ENCODE measurements at regions not wholly inside any gene's neighbourhood (a gene's known extent, or its start where the extent isn't known, plus 50 kb on each side); places are given as distances from the start of the nearest gene placed in this dataset.

GRCh38 chr14:51504669-51505068 lies 147.0 kb upstream of the FRMD6 start:
- H3K27ac ChIP-seq (replicated peaks in 1 of 4) = no peak overlapping the region
- peaks cover 10 to 31% (median 29%) of the 10 kb centered on the region in 4 donors for H3K4me1 ChIP-seq
- H3K4me3 ChIP-seq = no peak overlapping the region
- TF ChIP-seq CTCF (IDR thresholded peaks at IDR 0.05) = no peak
- TF ChIP-seq POLR2A (IDR thresholded peaks at IDR 0.05; ENCODE audit: low read depth) = no peak
- TF ChIP-seq POLR2AphosphoS5 (IDR thresholded peaks at IDR 0.05) = no peak
- no peak for TF ChIP-seq EP300 (IDR thresholded peaks at IDR 0.05)
- no peaks in the 10 kb centered on the region for H3K36me3 ChIP-seq
- intact Hi-C loops (cut with DNase I) = no loop called here
- H3K9me3 ChIP-seq = peaks cover 0 to 6% (median 0%) of the 10 kb centered on the region in 4 donors
- 92% methylated on average over 1 of the region's 1 CpG for WGBS
- H3K27me3 ChIP-seq = no peaks in the 10 kb centered on the region
- no peak for DNase-seq (ENCODE audit: extremely low spot score)

- peaks cover 10 to 36% (median 30%) of the 10 kb centered on the region in 4 donors for H3K4me1 ChIP-seq
- 42% methylated on average over 2 of the region's 2 CpGs for WGBS
- H3K4me3 ChIP-seq = no peak overlapping the region
- TF ChIP-seq POLR2AphosphoS5 (IDR thresholded peaks at IDR 0.05) = no peak
- no peak for TF ChIP-seq CTCF (IDR thresholded peaks at IDR 0.05)
- TF ChIP-seq POLR2A (IDR thresholded peaks at IDR 0.05; ENCODE audit: low read depth) = no peak
- TF ChIP-seq EP300 (IDR thresholded peaks at IDR 0.05) = no peak
- no peaks in the 10 kb centered on the region for H3K36me3 ChIP-seq
- H3K9me3 ChIP-seq = peaks cover 0 to under 1% (median 0%) of the 10 kb centered on the region in 4 donors
- H3K27me3 ChIP-seq = no peaks in the 10 kb centered on the region
- peak overlapping the region; percentile 69 to 76 (median 73) for H3K27ac ChIP-seq (replicated peaks in 1 of 4)
- intact Hi-C loops (cut with DNase I) = no loop called here
- DNase-seq (ENCODE audit: extremely low spot score) = no peak
Observed at GRCh38 chr14:51507511-51507905, 144.2 kb upstream of the FRMD6 start.

GRCh38 chr14:51507906-51508511 lies 143.7 kb upstream of the FRMD6 start:
- DNase-seq (ENCODE audit: extremely low spot score) = no peak
- Histone ChIP-seq H3K27me3 (no peaks in the 10 kb centered on the region), H3K36me3 (no peaks in the 10 kb centered on the region), H3K9me3 (no peaks in the 10 kb centered on the region), H3K27ac (replicated peaks in 1 of 4) (peak overlapping the region; percentile 69 to 76 (median 73)), H3K4me3 (no peak overlapping the region), H3K4me1 (peaks cover 10 to 39% (median 30%) of the 10 kb centered on the region in 4 donors)
- intact Hi-C loops (cut with DNase I) = no loop called here
- TF ChIP-seq POLR2A (IDR thresholded peaks at IDR 0.05; ENCODE audit: low read depth) (no peak), POLR2AphosphoS5 (IDR thresholded peaks at IDR 0.05) (no peak), CTCF (IDR thresholded peaks at IDR 0.05) (no peak), EP300 (IDR thresholded peaks at IDR 0.05) (no peak)
- 2% methylated on average over 10 of the region's 13 CpGs for WGBS

GRCh38 chr14:51511265-51511664 lies 140.4 kb upstream of the FRMD6 start:
- Histone ChIP-seq H3K27me3 (no peaks in the 10 kb centered on the region), H3K4me1 (peaks cover 10 to 33% (median 22%) of the 10 kb centered on the region in 4 donors), H3K4me3 (no peak overlapping the region), H3K27ac (replicated peaks in 1 of 4) (no peak overlapping the region), H3K9me3 (no peaks in the 10 kb centered on the region), H3K36me3 (no peaks in the 10 kb centered on the region)
- intact Hi-C loops (cut with DNase I) = no loop called here
- DNase-seq (ENCODE audit: extremely low spot score) = no peak
- TF ChIP-seq POLR2AphosphoS5 (IDR thresholded peaks at IDR 0.05) = no peak
- no peak for TF ChIP-seq POLR2A (IDR thresholded peaks at IDR 0.05; ENCODE audit: low read depth)
- no peak for TF ChIP-seq CTCF (IDR thresholded peaks at IDR 0.05)

- Histone ChIP-seq H3K36me3 (no peaks in the 10 kb centered on the region), H3K4me1 (peaks cover 9 to 29% (median 22%) of the 10 kb centered on the region in 4 donors), H3K4me3 (no peak overlapping the region), H3K9me3 (no peaks in the 10 kb centered on the region), H3K27ac (replicated peaks in 1 of 4) (no peak overlapping the region), H3K27me3 (no peaks in the 10 kb centered on the region)
- no peak for TF ChIP-seq POLR2A (IDR thresholded peaks at IDR 0.05; ENCODE audit: low read depth)
- TF ChIP-seq POLR2AphosphoS5 (IDR thresholded peaks at IDR 0.05) = no peak
- TF ChIP-seq EP300 (IDR thresholded peaks at IDR 0.05) = no peak
- no peak for TF ChIP-seq CTCF (IDR thresholded peaks at IDR 0.05)
- no peak for DNase-seq (ENCODE audit: extremely low spot score)
- WGBS = 54% methylated on average over 2 of the region's 2 CpGs
- intact Hi-C loops (cut with DNase I) = no loop called here
Observed at GRCh38 chr14:51512316-51512715, 139.4 kb upstream of the FRMD6 start.

Measured in esophagus muscularis mucosa (tissue), 4 donors.